Pancreas (tissue), 10 donors: ENCODE measurements at regions not wholly inside any gene's neighbourhood (a gene's known extent, or its start where the extent isn't known, plus 50 kb on each side); places are given as distances from the start of the nearest gene placed in this dataset.

Experiments used
- ATAC-seq, 4 donors: fragments of 200-7000 bp; cut with Tn5 transposase; one replicate each; pipeline versions ENCODE4 v1.8.0 to v1.9.1; 2020; ENCODE audit warnings: mild to moderate bottlenecking in 4 of 4, moderate library complexity in 4 of 4
- DNase-seq, 6 donors: peaks; one replicate each; pipeline ENCODE4 v3.0.0-alpha.2; 2020
- FAIRE-seq: peaks from 2 replicates; lab custom pipeline; 2012; peaks lifted over from hg19 to GRCh38; lab: Jason Lieb, UNC
- H3K27ac ChIP-seq, 4 donors: fragments of 200-600 bp; sonication (generic); 1 replicate in 3 of 4; 2 replicates in 1 of 4; pipeline versions ENCODE4 v1.5.0 to v1.8.0; 2020
- H3K27me3 ChIP-seq, 4 donors: fragments of 200-600 bp; one replicate each; pipeline ENCODE4 v1.8.0; 2021
- H3K36me3 ChIP-seq, 3 donors: fragments of 200-600 bp; sonication (generic) in 1 of 3; one replicate each; pipeline versions ENCODE4 v1.5.0 to v1.8.0; 2020 to 2021
- H3K4me1 ChIP-seq, 3 donors: fragments of 200-600 bp; one replicate each; pipeline ENCODE4 v1.8.0; 2021
- H3K4me3 ChIP-seq, 4 donors: fragments of 200-600 bp; sonication (generic) in 2 of 4; one replicate each; pipeline versions ENCODE4 v1.5.0 to v1.8.0; 2020 to 2021
- H3K9me3 ChIP-seq, 4 donors: fragments of 200-600 bp; one replicate each; pipeline ENCODE4 v1.8.0; 2021
- WGBS, 2 donors: extraction: QIAGEN DNeasy Blood & Tissue Kit; methylation state at CpG; one replicate each; pipeline ENCODE4 v1.1.7; 2013; 5-methylcytosine and 5-hydroxymethylcytosine counted together
- intact Hi-C, 3 donors: fragments of 100-400 bp; cut with DNase I; formaldehyde crosslinking; loops; one replicate each; pipeline versions ENCODE4 v1.11.1 to v1.14.2; 2022
- TF ChIP-seq, protein P1 (sequence below), 4 donors: fragments of 200-600 bp; sonication (generic) in 3 of 4; IDR thresholded peaks; one replicate each; pipeline versions ENCODE4 v1.5.0 to v1.8.0; 2021; ENCODE audit warnings: antibody characterized with exemption in 4 of 4
- donor health status: healthy with polysubstance abuse.
- donor health status: DM: no; HTN: no; CAD: no; lungs with moderate emphysema.
- donor health status: DM: no; HTN: no; CAD: no.
- donor health status: control.
- donor health status: control.
- donor health status: Bipolar disorder and iron deficiency.
- donor health status: DM: yes; HTN: yes; CAD: no.
- donor health status: DM: no; HTN: no; CAD: no.
- donor health status: DM: no; HTN: no; CAD: no.
- donor health status: DM: yes; HTN: yes; CAD: no.

DNA sequence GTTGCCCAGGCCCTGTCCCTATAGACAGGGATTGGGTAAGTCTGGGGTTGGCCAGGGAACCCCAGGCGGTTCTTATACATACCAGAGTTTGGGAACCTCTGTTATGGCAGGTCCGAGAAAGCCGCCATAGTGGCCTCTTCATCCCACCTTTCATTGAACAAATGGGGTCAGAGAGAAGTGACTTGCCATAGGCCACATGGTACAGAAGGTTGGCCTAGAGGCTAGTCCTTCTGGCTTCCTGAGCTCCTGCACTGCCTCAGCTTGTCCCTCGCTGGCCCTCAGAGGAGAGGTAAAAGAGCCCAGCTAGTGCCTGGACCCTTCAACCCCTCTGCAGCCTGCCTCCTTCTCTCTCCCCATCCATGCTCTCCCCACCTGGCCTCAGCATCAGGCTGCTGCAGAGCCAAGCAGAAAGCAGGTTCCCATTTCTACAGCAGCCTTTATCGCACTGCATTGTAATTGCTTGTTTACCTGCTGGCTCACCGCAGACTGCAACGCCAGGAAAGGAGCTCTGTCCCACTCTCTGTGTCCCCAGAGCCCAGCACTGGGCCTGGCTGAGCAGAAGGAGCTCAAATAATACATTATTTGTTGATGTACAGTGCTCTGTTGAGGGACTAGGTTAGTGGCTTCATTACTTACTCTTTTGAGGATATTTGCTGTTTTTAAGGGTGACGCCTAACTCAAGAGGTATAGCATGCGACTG is 103.6 kb downstream of the TRIM29 start:
- Histone ChIP-seq H3K36me3 (no peaks in the 10 kb centered on the region), H3K27ac (no peak overlapping the region), H3K27me3 (no peaks in the 10 kb centered on the region), H3K4me1 (no peaks in the 10 kb centered on the region), H3K9me3 (no peaks in the 10 kb centered on the region), H3K4me3 (no peak overlapping the region)
- intact Hi-C loops = no loop called here
- DNase-seq = no peak
- TF ChIP-seq, protein P1, sequence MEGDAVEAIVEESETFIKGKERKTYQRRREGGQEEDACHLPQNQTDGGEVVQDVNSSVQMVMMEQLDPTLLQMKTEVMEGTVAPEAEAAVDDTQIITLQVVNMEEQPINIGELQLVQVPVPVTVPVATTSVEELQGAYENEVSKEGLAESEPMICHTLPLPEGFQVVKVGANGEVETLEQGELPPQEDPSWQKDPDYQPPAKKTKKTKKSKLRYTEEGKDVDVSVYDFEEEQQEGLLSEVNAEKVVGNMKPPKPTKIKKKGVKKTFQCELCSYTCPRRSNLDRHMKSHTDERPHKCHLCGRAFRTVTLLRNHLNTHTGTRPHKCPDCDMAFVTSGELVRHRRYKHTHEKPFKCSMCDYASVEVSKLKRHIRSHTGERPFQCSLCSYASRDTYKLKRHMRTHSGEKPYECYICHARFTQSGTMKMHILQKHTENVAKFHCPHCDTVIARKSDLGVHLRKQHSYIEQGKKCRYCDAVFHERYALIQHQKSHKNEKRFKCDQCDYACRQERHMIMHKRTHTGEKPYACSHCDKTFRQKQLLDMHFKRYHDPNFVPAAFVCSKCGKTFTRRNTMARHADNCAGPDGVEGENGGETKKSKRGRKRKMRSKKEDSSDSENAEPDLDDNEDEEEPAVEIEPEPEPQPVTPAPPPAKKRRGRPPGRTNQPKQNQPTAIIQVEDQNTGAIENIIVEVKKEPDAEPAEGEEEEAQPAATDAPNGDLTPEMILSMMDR (IDR thresholded peaks at IDR 0.05) = no peak
- 83 to 85% methylated on average over 9 of the region's 9 CpGs for WGBS, 2 donors
- ATAC-seq = no peak
- no peak for FAIRE-seq

DNA sequence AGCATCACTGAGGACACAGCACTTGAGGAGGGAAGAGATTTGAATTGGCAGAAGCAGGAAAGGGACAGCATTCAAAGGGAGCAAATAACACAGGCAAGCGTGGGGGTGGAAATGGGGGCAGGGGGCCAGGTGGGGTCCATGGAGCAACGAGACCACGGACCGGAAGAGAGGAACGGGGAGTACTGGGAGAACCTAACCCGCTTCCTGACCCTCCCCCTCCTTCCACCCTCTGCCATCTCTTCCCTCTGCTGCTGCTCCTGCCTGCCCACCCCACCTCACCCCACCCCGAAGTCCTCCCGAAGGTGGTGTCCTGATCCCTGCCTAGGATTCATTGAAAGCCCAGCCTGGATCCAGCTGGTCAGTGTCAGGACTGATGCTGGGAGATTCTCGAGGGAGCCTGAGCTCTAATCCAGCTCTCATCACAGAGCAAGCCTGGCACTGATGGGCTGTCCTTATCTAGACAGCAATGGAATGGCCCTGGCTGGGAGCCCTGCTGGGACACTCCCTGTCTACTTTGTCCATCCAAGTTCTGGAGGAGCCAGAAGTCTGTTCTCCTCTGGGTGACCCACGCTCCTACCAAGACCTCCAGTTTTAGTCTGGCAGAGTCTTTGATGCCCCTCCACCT is 105.0 kb downstream of the TRIM29 start:
- Histone ChIP-seq H3K4me3 (no peak overlapping the region), H3K9me3 (no peaks in the 10 kb centered on the region), H3K36me3 (no peaks in the 10 kb centered on the region), H3K4me1 (no peaks in the 10 kb centered on the region), H3K27ac (no peak overlapping the region), H3K27me3 (no peaks in the 10 kb centered on the region)
- no peak for DNase-seq
- ATAC-seq = no peak
- no peak for FAIRE-seq
- intact Hi-C loops = no loop called here
- 48 to 58% methylated on average over 10 of the region's 10 CpGs for WGBS, 2 donors
- TF ChIP-seq, protein P1 (IDR thresholded peaks at IDR 0.05) = no peak

DNA sequence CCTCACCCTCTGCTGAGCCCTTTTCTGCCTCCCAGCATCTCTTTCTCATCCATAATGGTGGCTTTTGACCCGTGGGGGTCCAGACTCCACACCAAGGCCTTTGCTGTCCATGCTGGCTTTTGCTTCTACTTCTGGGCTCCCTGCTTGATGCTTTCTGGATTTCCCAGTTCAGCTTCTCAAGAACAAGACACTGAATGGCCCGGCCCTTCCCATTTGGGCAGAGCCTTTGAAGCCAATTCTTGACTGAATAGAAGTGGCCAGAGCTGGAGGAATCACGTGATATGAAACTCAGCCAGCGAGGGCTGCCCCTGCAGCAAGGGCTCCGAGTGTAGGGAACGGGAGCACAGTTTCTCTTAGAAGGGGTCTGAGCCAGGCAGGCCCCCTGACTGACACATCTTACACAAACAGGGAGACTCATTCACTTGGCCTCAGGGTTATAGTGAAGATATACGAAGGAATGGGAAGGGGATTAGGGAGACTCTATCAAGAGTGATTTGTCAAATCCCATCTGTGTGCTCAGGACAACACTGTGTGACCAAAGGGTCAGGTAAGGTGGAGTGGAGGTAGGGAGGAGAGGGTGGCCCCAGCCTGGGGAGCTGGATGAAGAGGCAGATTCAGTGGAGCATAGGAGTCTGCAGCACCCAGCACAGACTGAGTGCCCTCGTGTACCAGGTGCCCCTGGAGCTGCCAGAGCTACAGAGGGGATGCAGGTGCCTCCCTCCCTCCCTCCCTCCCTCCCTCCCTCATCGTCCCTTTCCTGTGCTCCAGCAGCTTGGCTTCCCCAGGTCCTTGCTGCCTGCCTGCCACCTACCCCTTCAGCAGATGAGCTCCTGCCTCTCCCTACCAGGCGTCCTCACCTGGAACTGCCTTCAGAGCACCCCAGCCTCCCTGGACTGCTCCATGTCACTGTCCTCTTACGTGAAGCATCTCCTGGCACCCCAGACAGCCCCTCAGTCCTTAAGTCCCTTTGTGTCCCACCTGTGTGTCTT is 106.0 kb downstream of the TRIM29 start:
- Histone ChIP-seq H3K27ac (no peak overlapping the region), H3K27me3 (no peaks in the 10 kb centered on the region), H3K9me3 (no peaks in the 10 kb centered on the region), H3K4me3 (no peak overlapping the region), H3K36me3 (no peaks in the 10 kb centered on the region), H3K4me1 (no peaks in the 10 kb centered on the region)
- TF ChIP-seq, protein P1 (IDR thresholded peaks at IDR 0.05) = no peak
- intact Hi-C loops = no loop called here
- 45 to 55% methylated on average over 10 to 11 of the region's 11 CpGs for WGBS, 2 donors
- no peak for FAIRE-seq
- no peak for DNase-seq
- no peak for ATAC-seq

DNA sequence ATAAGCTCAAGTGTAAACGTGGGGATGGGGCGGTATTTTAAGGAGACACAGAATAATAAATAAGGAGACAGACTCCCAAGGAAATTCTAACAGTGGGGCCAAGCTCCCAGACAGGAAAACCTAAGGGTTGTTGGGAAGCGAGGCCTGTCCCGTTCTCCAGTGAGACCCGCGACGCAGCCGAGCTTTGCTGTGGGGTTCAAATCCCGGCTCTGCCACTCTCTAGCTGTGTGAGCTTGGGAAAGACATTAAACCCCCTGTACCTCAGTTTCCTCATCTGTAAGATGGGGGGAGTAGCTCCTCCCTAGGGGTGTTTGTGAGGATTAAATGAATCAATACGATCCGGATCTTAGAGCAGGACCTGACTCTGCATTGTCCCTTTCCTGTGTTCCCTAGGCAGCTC is 106.8 kb downstream of the TRIM29 start:
- no peak for DNase-seq
- H3K4me1 ChIP-seq = no peaks in the 10 kb centered on the region
- H3K36me3 ChIP-seq = no peaks in the 10 kb centered on the region
- no peaks in the 10 kb centered on the region for H3K27me3 ChIP-seq
- TF ChIP-seq, protein P1 (IDR thresholded peaks at IDR 0.05) = no peak
- H3K4me3 ChIP-seq = no peak overlapping the region
- 80 to 84% methylated on average over 11 of the region's 11 CpGs for WGBS, 2 donors
- ATAC-seq = no peak
- intact Hi-C loops = no loop called here
- no peak overlapping the region for H3K27ac ChIP-seq
- no peaks in the 10 kb centered on the region for H3K9me3 ChIP-seq
- FAIRE-seq = no peak
